Prostate gland (tissue), 2 donors: ENCODE measurements at regions not wholly inside any gene's neighbourhood (a gene's known extent, or its start where the extent isn't known, plus 50 kb on each side); places are given as distances from the start of the nearest gene placed in this dataset.

Experiments used
- POLR2A ChIP-seq: fragments of 450-650 bp; IDR thresholded peaks from one replicate; pipeline ENCODE4 v1.6.1; 2016; ENCODE audit warnings: antibody characterized with exemption, mild to moderate bottlenecking
- TF ChIP-seq, protein P1 (sequence below), 4 experiments: fragments of 200-600 bp in 2 of 4; fragments of 450-650 bp in 2 of 4; sonication (generic) in 2 of 4; IDR thresholded peaks; 1 replicate in 3 of 4; 2 replicates in 1 of 4; pipeline ENCODE4 v1.5.1; 2016 to 2019; ENCODE audit warnings: antibody characterized with exemption in 4 of 4, mild to moderate bottlenecking in 2 of 4, moderate library complexity in 2 of 4

DNA sequence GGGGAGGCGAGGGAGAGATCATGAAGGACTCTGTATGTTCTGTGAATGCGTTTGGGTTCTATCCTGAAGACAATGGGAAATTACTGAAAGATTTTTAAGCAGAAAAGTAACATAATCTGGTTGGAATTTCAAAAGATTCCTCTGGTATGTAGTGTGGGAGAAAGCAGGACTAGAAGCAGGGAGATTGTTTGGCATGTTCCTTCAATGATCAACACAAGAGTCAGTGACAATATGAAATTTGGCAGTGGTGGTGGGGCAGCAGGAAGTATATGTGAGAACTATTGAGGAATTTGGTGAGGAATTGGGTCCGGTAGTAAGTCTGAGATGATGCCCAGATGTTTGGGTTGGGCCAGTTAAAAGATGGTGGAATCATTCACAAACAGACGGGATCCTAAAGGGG is 348.7 kb downstream of the CD83 start:
- TF ChIP-seq POLR2A, result no peak
- TF ChIP-seq, protein P1, sequence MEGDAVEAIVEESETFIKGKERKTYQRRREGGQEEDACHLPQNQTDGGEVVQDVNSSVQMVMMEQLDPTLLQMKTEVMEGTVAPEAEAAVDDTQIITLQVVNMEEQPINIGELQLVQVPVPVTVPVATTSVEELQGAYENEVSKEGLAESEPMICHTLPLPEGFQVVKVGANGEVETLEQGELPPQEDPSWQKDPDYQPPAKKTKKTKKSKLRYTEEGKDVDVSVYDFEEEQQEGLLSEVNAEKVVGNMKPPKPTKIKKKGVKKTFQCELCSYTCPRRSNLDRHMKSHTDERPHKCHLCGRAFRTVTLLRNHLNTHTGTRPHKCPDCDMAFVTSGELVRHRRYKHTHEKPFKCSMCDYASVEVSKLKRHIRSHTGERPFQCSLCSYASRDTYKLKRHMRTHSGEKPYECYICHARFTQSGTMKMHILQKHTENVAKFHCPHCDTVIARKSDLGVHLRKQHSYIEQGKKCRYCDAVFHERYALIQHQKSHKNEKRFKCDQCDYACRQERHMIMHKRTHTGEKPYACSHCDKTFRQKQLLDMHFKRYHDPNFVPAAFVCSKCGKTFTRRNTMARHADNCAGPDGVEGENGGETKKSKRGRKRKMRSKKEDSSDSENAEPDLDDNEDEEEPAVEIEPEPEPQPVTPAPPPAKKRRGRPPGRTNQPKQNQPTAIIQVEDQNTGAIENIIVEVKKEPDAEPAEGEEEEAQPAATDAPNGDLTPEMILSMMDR (IDR thresholded peaks at IDR 0.05), result no peak
